Calu3 (cell line): ENCODE measurements at regions not wholly inside any gene's neighbourhood (a gene's known extent, or its start where the extent isn't known, plus 50 kb on each side); places are given as distances from the start of the nearest gene placed in this dataset.

Experiments
- BruUV-seq: library from RNA; stranded (reverse); fragments of 400-500 nt; replicated peaks from 2 replicates; lab custom pipeline; 2021; lab: Mats Ljungman, UMichigan
- CTCF ChIA-PET: fragments of 300-600 bp; sonication (Branson Sonifier 250); formaldehyde crosslinking; loops from one replicate; lab custom pipeline; 2022; ENCODE audit warnings: antibody characterized with exemption; lab: Charles Lee
- DNase-seq: peaks from one replicate; pipeline ENCODE4 v3.0.0; 2022
- H3K27ac Mint-ChIP-seq: one replicate; pipeline ENCODE4 v1.8.0; 2022; ENCODE audit warnings: mixed read lengths; ENCODE audit not compliant: unreplicated experiment
- H3K27me3 Mint-ChIP-seq: one replicate; pipeline ENCODE4 v1.8.0; 2022; ENCODE audit warnings: mixed read lengths; ENCODE audit not compliant: unreplicated experiment
- H3K36me3 Mint-ChIP-seq: one replicate; pipeline ENCODE4 v1.8.0; 2022; ENCODE audit warnings: mild to moderate bottlenecking, moderate library complexity, mixed read lengths; ENCODE audit not compliant: insufficient read depth, unreplicated experiment
- H3K4me1 Mint-ChIP-seq: one replicate; pipeline ENCODE4 v1.8.0; 2022; ENCODE audit warnings: mild to moderate bottlenecking, low read depth, mixed read lengths; ENCODE audit not compliant: unreplicated experiment
- H3K4me3 Mint-ChIP-seq: one replicate; pipeline ENCODE4 v1.8.0; 2022; ENCODE audit warnings: mild to moderate bottlenecking, low read depth, moderate library complexity, mixed read lengths; ENCODE audit not compliant: unreplicated experiment
- H3K9me3 Mint-ChIP-seq: one replicate; pipeline ENCODE4 v1.8.0; 2022; ENCODE audit warnings: low read depth, mixed read lengths; ENCODE audit not compliant: unreplicated experiment
- intact Hi-C: fragments of 100-400 bp; cut with micrococcal nuclease; formaldehyde crosslinking; loops from one replicate; pipeline ENCODE4 v1.10.0; 2022; ENCODE audit not compliant: unreplicated experiment
- TF ChIP-seq, protein P1 (sequence below): fragments of 200-600 bp; IDR thresholded peaks from one replicate; pipeline ENCODE4 v1.8.0; 2022; ENCODE audit warnings: antibody characterized with exemption; ENCODE audit not compliant: unreplicated experiment

DNA sequence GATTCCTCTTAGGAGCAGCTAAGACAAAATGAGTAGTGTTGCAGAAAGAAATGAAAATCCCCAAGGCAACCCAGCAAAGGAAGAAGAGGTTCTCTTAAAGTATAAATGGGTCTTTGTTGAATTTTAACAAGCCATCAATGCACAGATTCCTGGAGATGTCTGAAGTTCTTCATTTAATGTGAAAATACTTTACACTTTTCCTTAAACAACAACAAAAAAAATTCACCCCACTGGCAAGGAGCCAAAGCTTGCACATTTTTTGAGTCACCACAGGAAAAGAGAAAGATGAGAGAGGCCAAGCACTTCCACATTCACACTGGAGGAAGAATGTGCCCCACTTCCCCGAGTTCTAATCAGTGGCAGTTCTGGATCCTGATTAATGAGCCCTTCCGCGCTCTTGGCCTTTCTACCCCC lies 286.4 kb upstream of the MEOX2 start:
- Mint-ChIP-seq H3K36me3 (no peaks in the 10 kb centered on the region), H3K27me3 (no peaks in the 10 kb centered on the region), H3K27ac (no peak overlapping the region), H3K4me3 (no peak overlapping the region), H3K9me3 (no peaks in the 10 kb centered on the region), H3K4me1 (no peaks in the 10 kb centered on the region)
- CTCF ChIA-PET, result no interaction called here
- TF ChIP-seq, protein P1, sequence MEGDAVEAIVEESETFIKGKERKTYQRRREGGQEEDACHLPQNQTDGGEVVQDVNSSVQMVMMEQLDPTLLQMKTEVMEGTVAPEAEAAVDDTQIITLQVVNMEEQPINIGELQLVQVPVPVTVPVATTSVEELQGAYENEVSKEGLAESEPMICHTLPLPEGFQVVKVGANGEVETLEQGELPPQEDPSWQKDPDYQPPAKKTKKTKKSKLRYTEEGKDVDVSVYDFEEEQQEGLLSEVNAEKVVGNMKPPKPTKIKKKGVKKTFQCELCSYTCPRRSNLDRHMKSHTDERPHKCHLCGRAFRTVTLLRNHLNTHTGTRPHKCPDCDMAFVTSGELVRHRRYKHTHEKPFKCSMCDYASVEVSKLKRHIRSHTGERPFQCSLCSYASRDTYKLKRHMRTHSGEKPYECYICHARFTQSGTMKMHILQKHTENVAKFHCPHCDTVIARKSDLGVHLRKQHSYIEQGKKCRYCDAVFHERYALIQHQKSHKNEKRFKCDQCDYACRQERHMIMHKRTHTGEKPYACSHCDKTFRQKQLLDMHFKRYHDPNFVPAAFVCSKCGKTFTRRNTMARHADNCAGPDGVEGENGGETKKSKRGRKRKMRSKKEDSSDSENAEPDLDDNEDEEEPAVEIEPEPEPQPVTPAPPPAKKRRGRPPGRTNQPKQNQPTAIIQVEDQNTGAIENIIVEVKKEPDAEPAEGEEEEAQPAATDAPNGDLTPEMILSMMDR, result no peak
- no TSS peak for BruUV-seq
- intact Hi-C loops, result no loop called here
- DNase-seq, result no peak

DNA sequence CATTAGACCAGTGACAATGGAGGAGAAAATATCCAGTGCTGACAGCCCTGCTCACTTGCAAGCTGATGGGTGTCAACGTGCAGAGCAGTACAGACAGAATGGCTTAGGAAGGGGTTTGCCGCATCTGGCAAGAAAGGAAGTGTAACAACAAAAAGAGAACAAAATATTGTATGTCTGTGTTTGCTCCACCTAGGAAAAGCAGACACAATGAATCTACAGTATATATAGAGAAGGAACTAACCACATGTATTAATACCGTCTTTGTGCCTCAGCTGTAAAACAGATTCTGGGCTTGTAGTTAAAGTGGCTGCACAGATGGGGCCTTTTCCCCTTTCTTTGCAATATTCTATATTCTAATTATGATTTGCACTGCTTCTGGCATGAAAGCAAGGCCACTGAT lies 281.1 kb upstream of the MEOX2 start:
- Mint-ChIP-seq H3K27ac (no peak overlapping the region), H3K9me3 (no peaks in the 10 kb centered on the region), H3K36me3 (no peaks in the 10 kb centered on the region), H3K4me1 (no peaks in the 10 kb centered on the region), H3K4me3 (no peak overlapping the region), H3K27me3 (no peaks in the 10 kb centered on the region)
- TF ChIP-seq, protein P1, result no peak
- DNase-seq, result no peak
- intact Hi-C loops, result no loop called here
- CTCF ChIA-PET, result no interaction called here
- BruUV-seq, result no TSS peak

DNA sequence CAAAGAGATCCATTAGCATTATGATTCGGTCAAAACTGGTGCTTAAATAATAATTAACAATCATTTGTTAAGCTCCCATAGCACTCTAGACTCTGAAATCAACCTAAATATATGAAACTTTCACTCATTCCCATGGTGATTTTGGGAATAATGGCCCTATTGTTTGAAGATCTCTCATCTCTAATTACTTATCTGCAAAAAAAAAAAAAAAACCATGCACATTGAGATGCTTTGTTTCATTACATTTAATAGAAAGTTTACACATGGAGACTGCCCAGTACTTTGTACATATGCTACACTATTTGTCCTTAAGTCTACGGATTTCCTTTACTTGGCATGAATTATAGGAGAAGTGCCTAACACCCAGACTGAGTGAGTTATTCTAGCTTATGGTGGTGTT lies 280.6 kb upstream of the MEOX2 start:
- no peak overlapping the region for H3K27ac Mint-ChIP-seq
- no peak overlapping the region for H3K4me3 Mint-ChIP-seq
- DNase-seq, result no peak
- H3K9me3 Mint-ChIP-seq, result no peaks in the 10 kb centered on the region
- H3K27me3 Mint-ChIP-seq, result no peaks in the 10 kb centered on the region
- H3K36me3 Mint-ChIP-seq, result no peaks in the 10 kb centered on the region
- intact Hi-C loops, result no loop called here
- TF ChIP-seq, protein P1, result no peak
- CTCF ChIA-PET, result interaction anchor here (0.6 to 1.5 kb wide), 5 partner anchors 8 to 1834 kb away, joined by 3 to 5 read pairs (median 4); no protein-coding TSS in a partner anchor
- no peaks in the 10 kb centered on the region for H3K4me1 Mint-ChIP-seq
- BruUV-seq, result no TSS peak

DNA sequence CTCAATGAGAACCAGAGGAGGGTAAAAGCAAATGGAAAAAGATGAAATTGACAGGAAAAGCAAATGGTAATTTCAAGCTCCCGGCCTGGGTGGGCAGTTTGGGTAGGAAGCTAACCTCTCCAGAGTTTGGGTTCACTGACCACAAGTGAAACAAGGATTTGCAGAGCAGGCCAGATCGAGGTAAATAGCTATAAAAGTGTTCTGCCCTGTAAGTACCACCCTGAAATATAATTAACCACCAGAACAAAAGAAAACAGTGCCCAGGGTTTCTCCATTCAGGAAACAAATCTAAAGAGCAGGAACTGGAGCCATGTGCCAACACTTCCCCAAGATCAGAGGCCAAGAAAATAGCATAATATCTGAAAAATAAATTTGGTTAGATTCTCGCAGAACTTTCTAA lies 276.7 kb upstream of the MEOX2 start:
- CTCF ChIA-PET, result no interaction called here
- no peaks in the 10 kb centered on the region for H3K4me1 Mint-ChIP-seq
- intact Hi-C loops, result no loop called here
- no peaks in the 10 kb centered on the region for H3K9me3 Mint-ChIP-seq
- TF ChIP-seq, protein P1, result no peak
- no peak overlapping the region for H3K4me3 Mint-ChIP-seq
- DNase-seq, result no peak
- no peaks in the 10 kb centered on the region for H3K27me3 Mint-ChIP-seq
- H3K36me3 Mint-ChIP-seq, result no peaks in the 10 kb centered on the region
- no TSS peak for BruUV-seq
- no peak overlapping the region for H3K27ac Mint-ChIP-seq
